ENCODE measurements at regions not wholly inside any gene's neighbourhood (a gene's known extent, or its start where the extent isn't known, plus 50 kb on each side); places are given as distances from the start of the nearest gene placed in this dataset.

DNA sequence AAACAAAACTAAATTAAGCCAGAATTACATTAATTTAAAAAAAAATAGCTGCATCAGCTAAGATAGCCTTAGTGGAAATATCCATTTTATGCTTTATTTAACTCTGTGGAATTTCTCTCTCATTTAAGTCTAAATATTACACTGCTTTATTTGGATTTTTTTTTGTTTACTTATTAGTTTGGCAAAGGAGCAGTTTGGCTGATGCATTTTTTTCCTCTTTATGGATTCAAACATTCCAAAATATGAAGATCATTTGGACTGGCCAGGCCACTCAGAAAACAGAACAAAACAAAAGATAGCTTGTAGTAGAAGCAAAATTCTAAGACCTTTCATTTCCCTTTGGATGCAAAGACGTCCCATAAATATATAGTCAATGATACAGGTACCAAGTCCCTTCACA is 707.3 kb upstream of the UBE2E2 start:
- TF ChIP-seq, protein P1, sequence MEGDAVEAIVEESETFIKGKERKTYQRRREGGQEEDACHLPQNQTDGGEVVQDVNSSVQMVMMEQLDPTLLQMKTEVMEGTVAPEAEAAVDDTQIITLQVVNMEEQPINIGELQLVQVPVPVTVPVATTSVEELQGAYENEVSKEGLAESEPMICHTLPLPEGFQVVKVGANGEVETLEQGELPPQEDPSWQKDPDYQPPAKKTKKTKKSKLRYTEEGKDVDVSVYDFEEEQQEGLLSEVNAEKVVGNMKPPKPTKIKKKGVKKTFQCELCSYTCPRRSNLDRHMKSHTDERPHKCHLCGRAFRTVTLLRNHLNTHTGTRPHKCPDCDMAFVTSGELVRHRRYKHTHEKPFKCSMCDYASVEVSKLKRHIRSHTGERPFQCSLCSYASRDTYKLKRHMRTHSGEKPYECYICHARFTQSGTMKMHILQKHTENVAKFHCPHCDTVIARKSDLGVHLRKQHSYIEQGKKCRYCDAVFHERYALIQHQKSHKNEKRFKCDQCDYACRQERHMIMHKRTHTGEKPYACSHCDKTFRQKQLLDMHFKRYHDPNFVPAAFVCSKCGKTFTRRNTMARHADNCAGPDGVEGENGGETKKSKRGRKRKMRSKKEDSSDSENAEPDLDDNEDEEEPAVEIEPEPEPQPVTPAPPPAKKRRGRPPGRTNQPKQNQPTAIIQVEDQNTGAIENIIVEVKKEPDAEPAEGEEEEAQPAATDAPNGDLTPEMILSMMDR (IDR thresholded peaks at IDR 0.05), result no peak
- no peak for TF ChIP-seq ATF1 (CRISPR knock-in tag; IDR thresholded peaks at IDR 0.05)
- TF ChIP-seq RELA (CRISPR knock-in tag; IDR thresholded peaks at IDR 0.05; ENCODE audit: borderline replicate concordance), result no peak
- TF ChIP-seq, protein P2, sequence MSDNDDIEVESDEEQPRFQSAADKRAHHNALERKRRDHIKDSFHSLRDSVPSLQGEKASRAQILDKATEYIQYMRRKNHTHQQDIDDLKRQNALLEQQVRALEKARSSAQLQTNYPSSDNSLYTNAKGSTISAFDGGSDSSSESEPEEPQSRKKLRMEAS (CRISPR knock-in tag; IDR thresholded peaks at IDR 0.05), result no peak
- no peak for TF ChIP-seq SP1 (CRISPR knock-in tag; conservative IDR thresholded peaks at IDR 0.05)
- TF ChIP-seq, protein P3, sequence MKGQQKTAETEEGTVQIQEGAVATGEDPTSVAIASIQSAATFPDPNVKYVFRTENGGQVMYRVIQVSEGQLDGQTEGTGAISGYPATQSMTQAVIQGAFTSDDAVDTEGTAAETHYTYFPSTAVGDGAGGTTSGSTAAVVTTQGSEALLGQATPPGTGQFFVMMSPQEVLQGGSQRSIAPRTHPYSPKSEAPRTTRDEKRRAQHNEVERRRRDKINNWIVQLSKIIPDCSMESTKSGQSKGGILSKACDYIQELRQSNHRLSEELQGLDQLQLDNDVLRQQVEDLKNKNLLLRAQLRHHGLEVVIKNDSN (CRISPR knock-in tag; IDR thresholded peaks at IDR 0.05), result no peak
- TF ChIP-seq, protein P4, sequence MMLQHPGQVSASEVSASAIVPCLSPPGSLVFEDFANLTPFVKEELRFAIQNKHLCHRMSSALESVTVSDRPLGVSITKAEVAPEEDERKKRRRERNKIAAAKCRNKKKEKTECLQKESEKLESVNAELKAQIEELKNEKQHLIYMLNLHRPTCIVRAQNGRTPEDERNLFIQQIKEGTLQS (CRISPR knock-in tag; conservative IDR thresholded peaks at IDR 0.05), result no peak
- no peak for TF ChIP-seq SOX15 (CRISPR knock-in tag; IDR thresholded peaks at IDR 0.05)

All from WTC11 (cell line).